ENCODE measurements at regions not wholly inside any gene's neighbourhood (a gene's known extent, or its start where the extent isn't known, plus 50 kb on each side); places are given as distances from the start of the nearest gene placed in this dataset.

DNA sequence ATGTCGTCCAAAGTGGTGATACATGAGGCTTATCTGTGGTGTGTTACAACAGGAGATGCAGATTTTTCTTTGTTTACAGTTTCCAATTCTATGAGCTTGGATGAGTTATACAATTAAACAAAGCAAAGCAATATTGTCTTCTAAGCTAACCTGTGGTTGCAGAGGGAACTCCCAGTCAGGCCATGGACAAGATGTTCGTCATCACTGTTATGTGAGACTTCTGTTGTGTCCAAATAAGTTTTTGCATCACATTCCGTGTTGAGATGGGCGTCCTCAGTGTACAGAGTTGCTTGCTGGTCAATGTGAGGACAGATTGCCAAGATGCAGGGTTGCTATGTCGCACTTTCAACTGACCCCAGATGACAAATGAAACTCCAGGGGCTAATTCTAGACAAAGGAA is 189.3 kb downstream of the IRF8 start:
- TF ChIP-seq CTCF (IDR thresholded peaks at IDR 0.05; ENCODE audit: low read length) = no peak
- TF ChIP-seq EZH2 (optimal IDR thresholded peaks at IDR 0.05; ENCODE audit: low read depth, low read length) = no peak
- no peak for TF ChIP-seq EZH2phosphoT487 (IDR thresholded peaks at IDR 0.05; ENCODE audit: low read length)
